ENCODE measurements at regions not wholly inside any gene's neighbourhood (a gene's known extent, or its start where the extent isn't known, plus 50 kb on each side); places are given as distances from the start of the nearest gene placed in this dataset.

DNA sequence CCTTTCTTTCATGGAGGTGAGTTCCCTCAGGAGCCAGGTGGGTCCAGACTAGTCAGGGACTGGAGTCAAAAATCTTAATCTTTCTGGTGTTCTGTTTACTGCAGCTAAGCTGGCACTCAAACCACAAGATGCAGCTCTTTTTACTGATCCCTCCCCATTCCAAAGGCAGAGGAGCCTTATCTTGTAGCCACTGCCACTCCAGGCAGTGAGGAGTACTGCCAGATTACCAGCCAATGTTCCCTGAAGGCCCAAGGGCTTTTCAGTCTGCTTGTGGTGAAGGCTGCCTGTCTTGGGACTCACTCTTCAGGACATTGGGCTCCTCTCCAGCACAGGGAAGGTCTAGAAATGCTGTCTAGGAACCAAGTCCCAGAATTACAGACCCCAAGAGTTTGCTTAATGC, 490.4 kb upstream of the ADGRB3 start (continued):
- TF ChIP-seq, protein P1, sequence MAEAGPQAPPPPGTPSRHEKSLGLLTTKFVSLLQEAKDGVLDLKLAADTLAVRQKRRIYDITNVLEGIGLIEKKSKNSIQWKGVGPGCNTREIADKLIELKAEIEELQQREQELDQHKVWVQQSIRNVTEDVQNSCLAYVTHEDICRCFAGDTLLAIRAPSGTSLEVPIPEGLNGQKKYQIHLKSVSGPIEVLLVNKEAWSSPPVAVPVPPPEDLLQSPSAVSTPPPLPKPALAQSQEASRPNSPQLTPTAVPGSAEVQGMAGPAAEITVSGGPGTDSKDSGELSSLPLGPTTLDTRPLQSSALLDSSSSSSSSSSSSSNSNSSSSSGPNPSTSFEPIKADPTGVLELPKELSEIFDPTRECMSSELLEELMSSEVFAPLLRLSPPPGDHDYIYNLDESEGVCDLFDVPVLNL (IDR thresholded peaks at IDR 0.05; ENCODE audit: low read depth, low read length), result no peak
- TF ChIP-seq POLR2A (IDR thresholded peaks at IDR 0.05; ENCODE audit: low read depth, low read length) (no peak), HCFC1 (IDR thresholded peaks at IDR 0.05; ENCODE audit: low read length) (no peak), NFYB (IDR thresholded peaks at IDR 0.05; ENCODE audit: insufficient read depth, low read depth, low read length) (no peak), TBL1XR1 (IDR thresholded peaks at IDR 0.05; ENCODE audit: low read depth, low read length) (no peak), KDM1A (IDR thresholded peaks at IDR 0.05; ENCODE audit: borderline replicate concordance) (no peak)
- TF ChIP-seq, protein P2, sequence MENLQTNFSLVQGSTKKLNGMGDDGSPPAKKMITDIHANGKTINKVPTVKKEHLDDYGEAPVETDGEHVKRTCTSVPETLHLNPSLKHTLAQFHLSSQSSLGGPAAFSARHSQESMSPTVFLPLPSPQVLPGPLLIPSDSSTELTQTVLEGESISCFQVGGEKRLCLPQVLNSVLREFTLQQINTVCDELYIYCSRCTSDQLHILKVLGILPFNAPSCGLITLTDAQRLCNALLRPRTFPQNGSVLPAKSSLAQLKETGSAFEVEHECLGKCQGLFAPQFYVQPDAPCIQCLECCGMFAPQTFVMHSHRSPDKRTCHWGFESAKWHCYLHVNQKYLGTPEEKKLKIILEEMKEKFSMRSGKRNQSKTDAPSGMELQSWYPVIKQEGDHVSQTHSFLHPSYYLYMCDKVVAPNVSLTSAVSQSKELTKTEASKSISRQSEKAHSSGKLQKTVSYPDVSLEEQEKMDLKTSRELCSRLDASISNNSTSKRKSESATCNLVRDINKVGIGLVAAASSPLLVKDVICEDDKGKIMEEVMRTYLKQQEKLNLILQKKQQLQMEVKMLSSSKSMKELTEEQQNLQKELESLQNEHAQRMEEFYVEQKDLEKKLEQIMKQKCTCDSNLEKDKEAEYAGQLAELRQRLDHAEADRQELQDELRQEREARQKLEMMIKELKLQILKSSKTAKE (IDR thresholded peaks at IDR 0.05; ENCODE audit: low read depth, poor library complexity, severe bottlenecking), result no peak
- TF ChIP-seq, protein P3, sequence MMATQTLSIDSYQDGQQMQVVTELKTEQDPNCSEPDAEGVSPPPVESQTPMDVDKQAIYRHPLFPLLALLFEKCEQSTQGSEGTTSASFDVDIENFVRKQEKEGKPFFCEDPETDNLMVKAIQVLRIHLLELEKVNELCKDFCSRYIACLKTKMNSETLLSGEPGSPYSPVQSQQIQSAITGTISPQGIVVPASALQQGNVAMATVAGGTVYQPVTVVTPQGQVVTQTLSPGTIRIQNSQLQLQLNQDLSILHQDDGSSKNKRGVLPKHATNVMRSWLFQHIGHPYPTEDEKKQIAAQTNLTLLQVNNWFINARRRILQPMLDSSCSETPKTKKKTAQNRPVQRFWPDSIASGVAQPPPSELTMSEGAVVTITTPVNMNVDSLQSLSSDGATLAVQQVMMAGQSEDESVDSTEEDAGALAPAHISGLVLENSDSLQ (IDR thresholded peaks at IDR 0.05), result no peak
- TF ChIP-seq, protein P4, sequence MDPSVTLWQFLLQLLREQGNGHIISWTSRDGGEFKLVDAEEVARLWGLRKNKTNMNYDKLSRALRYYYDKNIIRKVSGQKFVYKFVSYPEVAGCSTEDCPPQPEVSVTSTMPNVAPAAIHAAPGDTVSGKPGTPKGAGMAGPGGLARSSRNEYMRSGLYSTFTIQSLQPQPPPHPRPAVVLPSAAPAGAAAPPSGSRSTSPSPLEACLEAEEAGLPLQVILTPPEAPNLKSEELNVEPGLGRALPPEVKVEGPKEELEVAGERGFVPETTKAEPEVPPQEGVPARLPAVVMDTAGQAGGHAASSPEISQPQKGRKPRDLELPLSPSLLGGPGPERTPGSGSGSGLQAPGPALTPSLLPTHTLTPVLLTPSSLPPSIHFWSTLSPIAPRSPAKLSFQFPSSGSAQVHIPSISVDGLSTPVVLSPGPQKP (IDR thresholded peaks at IDR 0.05; ENCODE audit: low read depth, low read length), result no peak
